Activated T-helper 1 cell treated with anti-CD3 and anti-CD28 coated beads, Interleukin-12 subunit alpha, Interleukin-12 subunit beta, Interleukin-2, Interleukin-4 antibody, amounts not matched to agents 30 ng/mL and 10 ng/mL and 1 ng/mL, durations not matched to agents 14 hours and 24 hours and 36 hours (primary cell): ENCODE measurements at regions not wholly inside any gene's neighbourhood (a gene's known extent, or its start where the extent isn't known, plus 50 kb on each side); places are given as distances from the start of the nearest gene placed in this dataset.

Experiments used
- DNase-seq: peaks from one replicate; pipeline ENCODE4 v3.0.0; 2021; ENCODE audit warnings: low spot score
- H3K27ac Mint-ChIP-seq: one replicate; pipeline ENCODE4 v1.8.0; 2021; ENCODE audit warnings: mild to moderate bottlenecking, mixed read lengths
- H3K27me3 Mint-ChIP-seq: one replicate; pipeline ENCODE4 v1.8.0; 2022; ENCODE audit warnings: mild to moderate bottlenecking, moderate library complexity, mixed read lengths; ENCODE audit not compliant: insufficient read depth
- H3K36me3 Mint-ChIP-seq: one replicate; pipeline ENCODE4 v1.8.0; 2021; ENCODE audit warnings: low read depth, mixed read lengths
- H3K4me1 Mint-ChIP-seq: one replicate; pipeline ENCODE4 v1.8.0; 2021; ENCODE audit warnings: low read depth, mixed read lengths
- H3K4me3 Mint-ChIP-seq: one replicate; pipeline ENCODE4 v1.8.0; 2021; ENCODE audit warnings: mild to moderate bottlenecking, moderate library complexity, mixed read lengths
- H3K9me3 Mint-ChIP-seq: one replicate; pipeline ENCODE4 v1.8.0; 2021; ENCODE audit warnings: mixed read lengths
- intact Hi-C: fragments of 100-400 bp; cut with micrococcal nuclease; formaldehyde crosslinking; loops from one replicate; pipeline ENCODE4 v1.15.1; 2024

GRCh38 chr6:148199584-148199983 lies 143.1 kb upstream of the SASH1 start:
- DNase-seq: no peak
- Mint-ChIP-seq H3K9me3 (peaks cover 10% of the 10 kb centered on the region), H3K27me3 (peaks cover 72% of the 10 kb centered on the region), H3K4me1 (peaks cover 22% of the 10 kb centered on the region), H3K4me3 (no peak overlapping the region), H3K27ac (no peak overlapping the region), H3K36me3 (peaks cover 2% of the 10 kb centered on the region)
- intact Hi-C loops: no loop called here

- DNase-seq: no peak
- H3K4me3 Mint-ChIP-seq: no peak overlapping the region
- H3K4me1 Mint-ChIP-seq: peaks cover 27% of the 10 kb centered on the region
- H3K9me3 Mint-ChIP-seq: peaks cover 15% of the 10 kb centered on the region
- peaks cover 2% of the 10 kb centered on the region for H3K36me3 Mint-ChIP-seq
- peaks cover 72% of the 10 kb centered on the region for H3K27me3 Mint-ChIP-seq
- no peak overlapping the region for H3K27ac Mint-ChIP-seq
- intact Hi-C loops: loop anchor here (10.0 kb wide), 1 partner anchor 565 kb away; no protein-coding TSS in a partner anchor
Observed at GRCh38 chr6:148200293-148200692, 142.3 kb upstream of the SASH1 start.

- Mint-ChIP-seq H3K4me3 (no peak overlapping the region), H3K9me3 (peaks cover 18% of the 10 kb centered on the region), H3K4me1 (peaks cover 27% of the 10 kb centered on the region), H3K27me3 (peaks cover 74% of the 10 kb centered on the region), H3K27ac (no peak overlapping the region), H3K36me3 (peaks cover 2% of the 10 kb centered on the region)
- intact Hi-C loops: loop anchor here (10.0 kb wide), 1 partner anchor 564 kb away; no protein-coding TSS in a partner anchor
- no peak for DNase-seq
Observed at GRCh38 chr6:148200781-148201180, 141.9 kb upstream of the SASH1 start.

GRCh38 chr6:148203281-148203925 lies 139.2 kb upstream of the SASH1 start:
- intact Hi-C loops: loop anchor here (10.0 kb wide), 1 partner anchor 561 kb away; no protein-coding TSS in a partner anchor
- no peak for DNase-seq
- Mint-ChIP-seq H3K36me3 (peaks cover 2% of the 10 kb centered on the region), H3K27ac (peak overlapping the region; percentile 91), H3K4me3 (peak overlapping the region; percentile 12), H3K9me3 (peaks cover 18% of the 10 kb centered on the region), H3K27me3 (peaks cover 72% of the 10 kb centered on the region), H3K4me1 (peaks cover 27% of the 10 kb centered on the region)

GRCh38 chr6:148203970-148204369 lies 138.7 kb upstream of the SASH1 start:
- H3K27ac Mint-ChIP-seq: peak overlapping the region; percentile 91
- H3K9me3 Mint-ChIP-seq: peaks cover 18% of the 10 kb centered on the region
- H3K4me3 Mint-ChIP-seq: peak overlapping the region; percentile 12
- intact Hi-C loops: loop anchor here (1.0 to 10.0 kb wide), 2 partner anchors 237 to 561 kb away; no protein-coding TSS in a partner anchor
- DNase-seq: peak; percentile 65
- peaks cover 27% of the 10 kb centered on the region for H3K4me1 Mint-ChIP-seq
- peaks cover 2% of the 10 kb centered on the region for H3K36me3 Mint-ChIP-seq
- H3K27me3 Mint-ChIP-seq: peaks cover 70% of the 10 kb centered on the region

GRCh38 chr6:148208298-148208697 lies 134.3 kb upstream of the SASH1 start:
- Mint-ChIP-seq H3K9me3 (peaks cover 16% of the 10 kb centered on the region), H3K27ac (no peak overlapping the region), H3K27me3 (peaks cover 71% of the 10 kb centered on the region), H3K36me3 (peaks cover 2% of the 10 kb centered on the region), H3K4me3 (no peak overlapping the region), H3K4me1 (peaks cover 17% of the 10 kb centered on the region)
- intact Hi-C loops: loop anchor here (10.0 kb wide), 1 partner anchor 557 kb away; no protein-coding TSS in a partner anchor
- DNase-seq: no peak

GRCh38 chr6:148211777-148212324 lies 130.8 kb upstream of the SASH1 start:
- Mint-ChIP-seq H3K27me3 (peaks cover 74% of the 10 kb centered on the region), H3K4me3 (no peak overlapping the region), H3K36me3 (no peaks in the 10 kb centered on the region), H3K9me3 (no peaks in the 10 kb centered on the region), H3K27ac (no peak overlapping the region), H3K4me1 (no peaks in the 10 kb centered on the region)
- intact Hi-C loops: no loop called here
- no peak for DNase-seq

GRCh38 chr6:148212366-148212765 lies 130.3 kb upstream of the SASH1 start:
- intact Hi-C loops: no loop called here
- H3K9me3 Mint-ChIP-seq: no peaks in the 10 kb centered on the region
- no peak overlapping the region for H3K27ac Mint-ChIP-seq
- no peaks in the 10 kb centered on the region for H3K4me1 Mint-ChIP-seq
- H3K36me3 Mint-ChIP-seq: no peaks in the 10 kb centered on the region
- DNase-seq: no peak
- H3K4me3 Mint-ChIP-seq: no peak overlapping the region
- peaks cover 68% of the 10 kb centered on the region for H3K27me3 Mint-ChIP-seq

GRCh38 chr6:148213366-148213765 lies 129.3 kb upstream of the SASH1 start:
- Mint-ChIP-seq H3K27ac (no peak overlapping the region), H3K27me3 (peaks cover 61% of the 10 kb centered on the region), H3K4me1 (no peaks in the 10 kb centered on the region), H3K4me3 (no peak overlapping the region), H3K36me3 (no peaks in the 10 kb centered on the region), H3K9me3 (no peaks in the 10 kb centered on the region)
- DNase-seq: no peak
- intact Hi-C loops: no loop called here

GRCh38 chr6:148214667-148215066 lies 128.0 kb upstream of the SASH1 start:
- intact Hi-C loops: no loop called here
- DNase-seq: no peak
- H3K4me3 Mint-ChIP-seq: no peak overlapping the region
- H3K4me1 Mint-ChIP-seq: no peaks in the 10 kb centered on the region
- peaks cover 61% of the 10 kb centered on the region for H3K27me3 Mint-ChIP-seq
- H3K27ac Mint-ChIP-seq: no peak overlapping the region
- no peaks in the 10 kb centered on the region for H3K9me3 Mint-ChIP-seq
- no peaks in the 10 kb centered on the region for H3K36me3 Mint-ChIP-seq

- no peak for DNase-seq
- H3K4me3 Mint-ChIP-seq: no peak overlapping the region
- no peaks in the 10 kb centered on the region for H3K36me3 Mint-ChIP-seq
- intact Hi-C loops: no loop called here
- peaks cover 55% of the 10 kb centered on the region for H3K27me3 Mint-ChIP-seq
- H3K27ac Mint-ChIP-seq: no peak overlapping the region
- no peaks in the 10 kb centered on the region for H3K4me1 Mint-ChIP-seq
- no peaks in the 10 kb centered on the region for H3K9me3 Mint-ChIP-seq
Observed at GRCh38 chr6:148217051-148217450, 125.6 kb upstream of the SASH1 start.

GRCh38 chr6:148217921-148218320 lies 124.7 kb upstream of the SASH1 start:
- Mint-ChIP-seq H3K27ac (no peak overlapping the region), H3K4me1 (no peaks in the 10 kb centered on the region), H3K36me3 (no peaks in the 10 kb centered on the region), H3K4me3 (no peak overlapping the region), H3K27me3 (peaks cover 55% of the 10 kb centered on the region), H3K9me3 (no peaks in the 10 kb centered on the region)
- DNase-seq: no peak
- intact Hi-C loops: no loop called here

- Mint-ChIP-seq H3K4me1 (no peaks in the 10 kb centered on the region), H3K9me3 (no peaks in the 10 kb centered on the region), H3K36me3 (no peaks in the 10 kb centered on the region), H3K27me3 (peaks cover 55% of the 10 kb centered on the region), H3K27ac (no peak overlapping the region), H3K4me3 (no peak overlapping the region)
- intact Hi-C loops: no loop called here
- no peak for DNase-seq
Observed at GRCh38 chr6:148218542-148219258, 123.9 kb upstream of the SASH1 start.
